Natural killer cell (primary cell): ENCODE measurements at regions not wholly inside any gene's neighbourhood (a gene's known extent, or its start where the extent isn't known, plus 50 kb on each side); places are given as distances from the start of the nearest gene placed in this dataset.

Experiments
- ATAC-seq, 3 donors: fragments of 150-1000 bp in 2 of 3; fragments of 200-7000 bp in 1 of 3; cut with Tn5 transposase; 1 replicate in 1 of 3; 2 replicates in 2 of 3; pipeline ENCODE4 v1.10.0; 2021; ENCODE audit warnings: mild to moderate bottlenecking in 2 of 3, moderate library complexity in 2 of 3
- DNase-seq, 2 donors: peaks; one replicate each; pipeline versions ENCODE4 v3.0.0 to v3.0.0-alpha.2; 2013 to 2021; ENCODE audit warnings: mixed read lengths in 1 of 2
- H3K27ac ChIP-seq: one replicate; pipeline ENCODE4 v1.5.1; 2013; ENCODE audit warnings: mild to moderate bottlenecking, low read length
- H3K27me3 ChIP-seq: one replicate; pipeline ENCODE4 v1.6.1; 2013; ENCODE audit warnings: low read length; ENCODE audit not compliant: control insufficient read depth, insufficient read depth
- H3K36me3 ChIP-seq: one replicate; pipeline ENCODE4 v1.6.1; 2013; ENCODE audit warnings: low read length; ENCODE audit not compliant: control insufficient read depth, insufficient read depth
- H3K4me1 ChIP-seq: one replicate; pipeline ENCODE4 v1.6.1; 2013; ENCODE audit warnings: low read length; ENCODE audit not compliant: control insufficient read depth, insufficient read depth
- H3K4me3 ChIP-seq: one replicate; pipeline ENCODE4 v1.5.1; 2013; ENCODE audit warnings: low read length
- H3K9me3 ChIP-seq: one replicate; pipeline ENCODE4 v1.6.1; 2013; ENCODE audit warnings: low read length; ENCODE audit not compliant: control insufficient read depth, insufficient read depth
- H3K27ac Mint-ChIP-seq, 2 donors: one replicate each; pipeline ENCODE4 v1.8.0; 2022; ENCODE audit warnings: mild to moderate bottlenecking in 2 of 2, mixed read lengths in 2 of 2, moderate library complexity in 1 of 2
- H3K27me3 Mint-ChIP-seq, 2 donors: one replicate each; pipeline ENCODE4 v1.8.0; 2022; ENCODE audit warnings: low read depth in 2 of 2, mixed read lengths in 2 of 2
- H3K36me3 Mint-ChIP-seq: one replicate; pipeline ENCODE4 v1.8.0; 2022; ENCODE audit warnings: mixed read lengths
- H3K4me1 Mint-ChIP-seq, 2 donors: one replicate each; pipeline ENCODE4 v1.8.0; 2022; ENCODE audit warnings: mixed read lengths in 2 of 2
- H3K4me3 Mint-ChIP-seq: one replicate; pipeline ENCODE4 v1.8.0; 2022; ENCODE audit warnings: mild to moderate bottlenecking, moderate library complexity, mixed read lengths
- H3K9me3 Mint-ChIP-seq, 2 donors: one replicate each; pipeline ENCODE4 v1.8.0; 2022; ENCODE audit warnings: mixed read lengths in 2 of 2
- CTCF ChIP-seq: fragments of 200-600 bp; IDR thresholded peaks from one replicate; pipeline ENCODE4 v1.8.0; 2022; ENCODE audit warnings: antibody characterized with exemption
- WGBS: methylation state at CpG from one replicate; pipeline ENCODE4 v1.1.7; 2013; ENCODE audit warnings: missing lambda C conversion rate; ENCODE audit not compliant: insufficient coverage; 5-methylcytosine and 5-hydroxymethylcytosine counted together
- intact Hi-C: fragments of 100-400 bp; cut with micrococcal nuclease; formaldehyde crosslinking; loops from one replicate; pipeline ENCODE4 v1.14.2; 2022

- 83% methylated on average over 1 of the region's 2 CpGs for WGBS
- DNase-seq (no peak), ATAC-seq (no peak)
- H3K36me3 Mint-ChIP-seq, result no peaks in the 10 kb centered on the region
- H3K4me1 ChIP-seq, result no peaks in the 10 kb centered on the region
- H3K27ac Mint-ChIP-seq, result no peak overlapping the region
- peaks cover 8 to 19% of the 10 kb centered on the region in 2 donors for H3K9me3 Mint-ChIP-seq
- no peak overlapping the region for H3K4me3 ChIP-seq
- no peaks in the 10 kb centered on the region for H3K9me3 ChIP-seq
- H3K36me3 ChIP-seq, result no peaks in the 10 kb centered on the region
- intact Hi-C loops, result no loop called here
- no peak for TF ChIP-seq CTCF
- no peak overlapping the region for H3K27ac ChIP-seq
- H3K27me3 Mint-ChIP-seq, result no peaks in the 10 kb centered on the region
- H3K27me3 ChIP-seq, result no peaks in the 10 kb centered on the region
- H3K4me3 Mint-ChIP-seq, result no peak overlapping the region
- no peaks in the 10 kb centered on the region for H3K4me1 Mint-ChIP-seq
These were observed 989.2 kb downstream of the TLE4 start for GRCh38 chr9:80560976-80561375.

- TF ChIP-seq CTCF, result no peak
- H3K9me3 Mint-ChIP-seq, result peaks cover 10 to 16% of the 10 kb centered on the region in 2 donors
- Histone ChIP-seq H3K27ac (no peak overlapping the region), H3K4me3 (no peak overlapping the region), H3K27me3 (no peaks in the 10 kb centered on the region), H3K9me3 (no peaks in the 10 kb centered on the region), H3K36me3 (no peaks in the 10 kb centered on the region), H3K4me1 (no peaks in the 10 kb centered on the region)
- no peaks in the 10 kb centered on the region for H3K27me3 Mint-ChIP-seq
- H3K36me3 Mint-ChIP-seq, result no peaks in the 10 kb centered on the region
- H3K27ac Mint-ChIP-seq, result no peak overlapping the region
- H3K4me1 Mint-ChIP-seq, result no peaks in the 10 kb centered on the region
- ATAC-seq (no peak), DNase-seq (no peak)
- 100% methylated on average over 1 of the region's 1 CpG for WGBS
- H3K4me3 Mint-ChIP-seq, result no peak overlapping the region
- intact Hi-C loops, result no loop called here
These were observed 985.5 kb downstream of the TLE4 start for GRCh38 chr9:80557256-80557655.

- Histone ChIP-seq H3K27ac (no peak overlapping the region), H3K4me3 (no peak overlapping the region), H3K9me3 (no peaks in the 10 kb centered on the region), H3K27me3 (no peaks in the 10 kb centered on the region), H3K36me3 (no peaks in the 10 kb centered on the region), H3K4me1 (no peaks in the 10 kb centered on the region)
- no peak for TF ChIP-seq CTCF
- DNase-seq (no peak), ATAC-seq (no peak)
- Mint-ChIP-seq H3K36me3 (no peaks in the 10 kb centered on the region), H3K9me3 (peaks cover 10 to 16% of the 10 kb centered on the region in 2 donors), H3K27ac (no peak overlapping the region), H3K27me3 (no peaks in the 10 kb centered on the region), H3K4me3 (no peak overlapping the region), H3K4me1 (no peaks in the 10 kb centered on the region)
- intact Hi-C loops, result no loop called here
These were observed 984.9 kb downstream of the TLE4 start for GRCh38 chr9:80556631-80557030.

GRCh38 chr9:80555782-80556325 lies 984.1 kb downstream of the TLE4 start:
- intact Hi-C loops, result no loop called here
- no peaks in the 10 kb centered on the region for H3K36me3 Mint-ChIP-seq
- no peak overlapping the region for H3K4me3 Mint-ChIP-seq
- ATAC-seq (no peak), DNase-seq (no peak)
- H3K4me1 Mint-ChIP-seq, result no peaks in the 10 kb centered on the region
- no peaks in the 10 kb centered on the region for H3K9me3 ChIP-seq
- no peak overlapping the region for H3K27ac ChIP-seq
- no peaks in the 10 kb centered on the region for H3K27me3 Mint-ChIP-seq
- WGBS, result no CpG with 5 or more reads among the region's 2 CpGs
- no peak overlapping the region for H3K4me3 ChIP-seq
- no peaks in the 10 kb centered on the region for H3K36me3 ChIP-seq
- no peak for TF ChIP-seq CTCF
- no peaks in the 10 kb centered on the region for H3K27me3 ChIP-seq
- peaks cover 10 to 16% of the 10 kb centered on the region in 2 donors for H3K9me3 Mint-ChIP-seq
- H3K4me1 ChIP-seq, result no peaks in the 10 kb centered on the region
- no peak overlapping the region for H3K27ac Mint-ChIP-seq
